NT2/D1 (cell line): ENCODE measurements at regions not wholly inside any gene's neighbourhood (a gene's known extent, or its start where the extent isn't known, plus 50 kb on each side); places are given as distances from the start of the nearest gene placed in this dataset.

Experiments used
- SUZ12 ChIP-seq: IDR thresholded peaks from 2 replicates; pipeline ENCODE4 v1.6.1; 2011; ENCODE audit not compliant: insufficient read length, insufficient read depth; ENCODE audit errors: extremely low read depth
- YY1 ChIP-seq: IDR thresholded peaks from 2 replicates; pipeline ENCODE4 v1.6.1; 2011; ENCODE audit not compliant: insufficient read length, insufficient read depth
- ZNF274 ChIP-seq: IDR thresholded peaks from 2 replicates; pipeline ENCODE4 v1.6.1; 2011; ENCODE audit warnings: mild to moderate bottlenecking, low read depth, low read length

- TF ChIP-seq YY1 (no peak), ZNF274 (no peak), SUZ12 (no peak)
Measured at GRCh38 chr16:80294172-80294571, 246.6 kb upstream of the DYNLRB2 start.
